ENCODE measurements at regions not wholly inside any gene's neighbourhood (a gene's known extent, or its start where the extent isn't known, plus 50 kb on each side); places are given as distances from the start of the nearest gene placed in this dataset.

- TF ChIP-seq CTCF (IDR thresholded peaks at IDR 0.05 in 4 of 5, conservative IDR thresholded peaks at IDR 0.05 in 1 of 5) (no peak), POLR2A (IDR thresholded peaks at IDR 0.05) (no peak)
These were observed 154.9 kb downstream of the FGF18 start for GRCh38 chr5:171574376-171574775.

Data from gastrocnemius medialis (tissue), 4 donors.